Nephron (organoid): ENCODE measurements at regions not wholly inside any gene's neighbourhood (a gene's known extent, or its start where the extent isn't known, plus 50 kb on each side); places are given as distances from the start of the nearest gene placed in this dataset.

Source experiments
- H3K27ac Mint-ChIP-seq, 3 experiments: 2 replicates each; pipeline ENCODE4 v1.8.0; 2020; ENCODE audit warnings: mixed read lengths in 3 of 3, mild to moderate bottlenecking in 2 of 3, moderate library complexity in 1 of 3
- H3K27me3 Mint-ChIP-seq: 2 replicates; pipeline ENCODE4 v1.8.0; 2021; ENCODE audit warnings: low read depth, mild to moderate bottlenecking, moderate library complexity, mixed read lengths
- H3K36me3 Mint-ChIP-seq: 2 replicates; pipeline ENCODE4 v1.8.0; 2020; ENCODE audit warnings: low read depth, mixed read lengths
- H3K4me1 Mint-ChIP-seq: 2 replicates; pipeline ENCODE4 v1.8.0; 2020; ENCODE audit warnings: mixed read lengths
- H3K4me3 Mint-ChIP-seq, 3 experiments: 2 replicates each; pipeline ENCODE4 v1.8.0; 2020; ENCODE audit warnings: mild to moderate bottlenecking in 3 of 3, mixed read lengths in 3 of 3, moderate library complexity in 2 of 3
- H3K9me3 Mint-ChIP-seq: 2 replicates; pipeline ENCODE4 v1.8.0; 2020; ENCODE audit warnings: mixed read lengths
- TF ChIP-seq, protein P1 (sequence below), 3 experiments: fragments of 200-600 bp; sonication (generic); IDR thresholded peaks; one replicate each; pipeline ENCODE4 v1.5.0; 2021; ENCODE audit warnings: antibody characterized with exemption in 3 of 3; ENCODE audit not compliant: unreplicated experiment in 3 of 3

DNA sequence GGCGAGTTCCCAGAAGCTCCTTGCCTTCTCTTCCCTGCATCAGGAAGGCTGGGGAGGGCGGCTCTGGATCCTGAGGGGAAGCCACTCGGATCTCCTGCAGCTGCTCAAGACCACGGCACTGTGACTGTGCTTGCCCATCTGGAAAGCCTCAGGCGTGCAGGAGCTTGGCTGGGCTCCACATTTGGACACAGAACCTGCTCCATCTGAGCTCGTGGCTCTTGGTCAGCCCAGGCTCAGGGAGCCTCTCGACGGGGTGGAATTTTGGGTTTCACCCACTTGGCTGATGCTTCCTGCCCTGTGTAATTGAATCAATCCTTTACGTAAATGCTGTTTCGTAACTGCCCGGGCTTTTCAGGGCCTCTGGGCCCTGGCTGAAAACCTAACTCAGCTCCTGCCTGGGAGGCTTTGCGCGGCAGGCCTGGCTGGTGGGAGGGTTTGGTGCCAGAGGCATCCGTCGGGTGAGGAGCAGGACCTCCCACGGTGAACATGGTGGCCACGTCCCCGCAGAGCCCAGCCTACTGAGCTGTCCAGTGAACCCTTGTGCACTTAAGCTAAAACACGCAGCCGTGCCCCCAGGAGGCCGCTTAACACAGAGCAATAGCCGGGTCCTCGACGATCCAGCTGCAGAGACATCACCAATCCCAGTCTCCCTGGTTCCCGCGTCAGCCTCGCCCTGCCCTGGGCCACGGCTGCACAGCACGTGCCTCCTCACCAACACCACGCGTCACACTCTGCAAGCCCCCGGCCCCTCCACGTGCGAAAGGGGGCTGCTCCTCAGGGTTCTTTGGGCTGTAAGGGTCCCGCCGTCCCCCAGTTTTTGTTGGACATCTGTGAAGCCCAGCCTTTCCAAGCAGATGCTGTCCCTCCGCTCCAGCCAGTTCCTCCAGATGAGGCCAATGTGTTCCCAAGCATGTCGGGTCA is 241.0 kb downstream of the DLL1 start:
- H3K36me3 Mint-ChIP-seq, result no peaks in the 10 kb centered on the region
- peaks cover 22% of the 10 kb centered on the region for H3K27me3 Mint-ChIP-seq
- H3K4me3 Mint-ChIP-seq, result no peak overlapping the region
- peak overlapping the region in 2 of 3 experiments; percentile 29 to 68 for H3K27ac Mint-ChIP-seq
- TF ChIP-seq, protein P1, sequence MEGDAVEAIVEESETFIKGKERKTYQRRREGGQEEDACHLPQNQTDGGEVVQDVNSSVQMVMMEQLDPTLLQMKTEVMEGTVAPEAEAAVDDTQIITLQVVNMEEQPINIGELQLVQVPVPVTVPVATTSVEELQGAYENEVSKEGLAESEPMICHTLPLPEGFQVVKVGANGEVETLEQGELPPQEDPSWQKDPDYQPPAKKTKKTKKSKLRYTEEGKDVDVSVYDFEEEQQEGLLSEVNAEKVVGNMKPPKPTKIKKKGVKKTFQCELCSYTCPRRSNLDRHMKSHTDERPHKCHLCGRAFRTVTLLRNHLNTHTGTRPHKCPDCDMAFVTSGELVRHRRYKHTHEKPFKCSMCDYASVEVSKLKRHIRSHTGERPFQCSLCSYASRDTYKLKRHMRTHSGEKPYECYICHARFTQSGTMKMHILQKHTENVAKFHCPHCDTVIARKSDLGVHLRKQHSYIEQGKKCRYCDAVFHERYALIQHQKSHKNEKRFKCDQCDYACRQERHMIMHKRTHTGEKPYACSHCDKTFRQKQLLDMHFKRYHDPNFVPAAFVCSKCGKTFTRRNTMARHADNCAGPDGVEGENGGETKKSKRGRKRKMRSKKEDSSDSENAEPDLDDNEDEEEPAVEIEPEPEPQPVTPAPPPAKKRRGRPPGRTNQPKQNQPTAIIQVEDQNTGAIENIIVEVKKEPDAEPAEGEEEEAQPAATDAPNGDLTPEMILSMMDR (IDR thresholded peaks at IDR 0.05; ENCODE audit: unreplicated experiment in 3 of 3), result no peak
- H3K4me1 Mint-ChIP-seq, result peaks cover 25% of the 10 kb centered on the region
- no peaks in the 10 kb centered on the region for H3K9me3 Mint-ChIP-seq

DNA sequence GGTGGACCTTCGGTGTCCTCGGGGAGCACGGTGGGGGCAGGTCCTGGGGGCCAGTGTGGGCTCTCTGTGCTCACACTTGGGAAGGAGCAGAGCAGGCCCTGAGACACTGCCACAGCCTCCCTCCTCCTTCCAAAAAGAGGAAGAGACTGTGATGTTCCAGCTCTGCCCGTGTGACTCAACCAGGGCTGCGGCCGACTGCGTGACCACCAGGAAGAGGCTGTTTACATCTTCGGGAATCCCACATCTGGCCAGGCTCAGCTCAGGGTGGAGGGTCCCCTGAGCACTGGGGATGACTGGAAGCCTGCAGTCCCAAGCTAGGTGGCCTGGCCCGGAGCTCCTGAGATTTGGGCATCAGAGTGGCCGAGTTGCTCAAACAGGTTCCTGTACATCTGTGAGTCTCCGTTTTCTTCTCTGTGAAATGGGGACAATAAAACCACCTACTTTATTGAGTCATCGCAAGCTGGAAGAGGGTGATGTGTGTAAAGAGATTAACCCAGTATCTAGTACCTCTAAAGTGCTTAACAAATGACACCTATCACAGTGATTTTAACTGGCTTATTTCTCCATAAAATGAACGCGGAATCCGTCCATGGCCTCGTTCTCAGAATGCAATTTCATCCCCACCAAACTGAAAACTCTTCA is 242.1 kb downstream of the DLL1 start:
- no peak overlapping the region for H3K27ac Mint-ChIP-seq
- H3K4me3 Mint-ChIP-seq, result no peak overlapping the region
- no peaks in the 10 kb centered on the region for H3K9me3 Mint-ChIP-seq
- H3K36me3 Mint-ChIP-seq, result no peaks in the 10 kb centered on the region
- TF ChIP-seq, protein P1 (IDR thresholded peaks at IDR 0.05; ENCODE audit: unreplicated experiment in 3 of 3), result no peak
- peaks cover 25% of the 10 kb centered on the region for H3K4me1 Mint-ChIP-seq
- H3K27me3 Mint-ChIP-seq, result peaks cover 14% of the 10 kb centered on the region

DNA sequence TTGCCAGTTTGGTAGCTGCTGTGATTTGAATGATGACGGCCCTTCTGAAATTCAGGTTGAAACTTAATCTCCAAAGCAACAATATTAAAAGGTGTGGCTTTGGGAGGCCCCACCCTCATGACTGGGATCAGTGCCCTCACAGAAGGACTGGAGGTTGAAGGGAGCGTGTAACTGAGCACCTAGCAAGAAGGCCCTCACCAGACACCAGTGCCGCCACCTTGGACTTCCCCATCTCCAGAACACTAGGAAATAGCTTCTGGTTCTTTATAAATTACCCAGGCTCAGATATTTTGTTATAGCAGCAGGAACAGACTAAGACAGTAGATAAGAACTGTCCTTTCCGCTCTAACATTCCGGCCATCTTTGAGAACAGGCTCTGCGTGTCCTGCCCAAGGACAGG is 243.1 kb downstream of the DLL1 start:
- H3K27me3 Mint-ChIP-seq, result peaks cover 14% of the 10 kb centered on the region
- no peaks in the 10 kb centered on the region for H3K9me3 Mint-ChIP-seq
- no peaks in the 10 kb centered on the region for H3K36me3 Mint-ChIP-seq
- TF ChIP-seq, protein P1 (IDR thresholded peaks at IDR 0.05; ENCODE audit: unreplicated experiment in 3 of 3), result no peak
- peaks cover 25% of the 10 kb centered on the region for H3K4me1 Mint-ChIP-seq
- H3K4me3 Mint-ChIP-seq, result no peak overlapping the region
- no peak overlapping the region for H3K27ac Mint-ChIP-seq

DNA sequence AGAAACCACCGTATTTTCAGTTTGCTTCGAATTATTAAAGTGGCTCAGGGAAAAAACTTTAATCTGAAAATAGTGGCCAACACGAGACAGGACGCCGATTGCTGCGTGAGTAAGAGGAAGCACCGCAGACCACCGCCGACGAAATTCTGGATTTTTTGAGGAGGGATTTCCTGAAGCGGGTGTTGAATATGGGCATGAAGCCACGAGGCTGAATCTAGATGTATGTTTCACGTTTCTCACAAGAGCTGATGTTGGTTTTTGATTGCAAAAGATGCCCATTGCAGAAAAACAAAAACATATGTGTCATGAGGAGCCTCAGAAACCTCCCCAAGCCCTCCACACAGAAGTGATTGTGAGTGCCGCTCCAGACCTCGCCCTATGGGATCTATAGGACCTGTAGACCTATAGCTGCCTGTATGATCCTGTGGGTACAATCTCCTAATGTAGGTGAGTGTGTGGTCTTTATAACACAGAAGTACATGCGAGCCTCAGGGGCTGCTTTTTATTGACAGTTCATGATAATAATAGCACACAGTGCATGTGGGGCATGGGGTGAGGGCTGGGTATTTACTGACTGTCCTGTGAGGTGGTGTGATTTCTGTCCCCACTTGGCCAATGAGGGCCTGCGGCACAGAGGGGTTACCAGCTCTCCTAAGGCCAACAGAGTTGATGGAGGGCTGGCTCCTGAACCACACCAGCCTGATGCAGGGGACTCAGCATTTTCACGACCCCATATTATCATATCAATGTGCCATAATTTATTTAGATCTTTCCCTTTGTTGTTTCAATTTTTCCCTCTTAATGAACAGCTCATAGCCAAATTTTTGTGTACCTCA is 243.9 kb downstream of the DLL1 start:
- no peaks in the 10 kb centered on the region for H3K36me3 Mint-ChIP-seq

DNA sequence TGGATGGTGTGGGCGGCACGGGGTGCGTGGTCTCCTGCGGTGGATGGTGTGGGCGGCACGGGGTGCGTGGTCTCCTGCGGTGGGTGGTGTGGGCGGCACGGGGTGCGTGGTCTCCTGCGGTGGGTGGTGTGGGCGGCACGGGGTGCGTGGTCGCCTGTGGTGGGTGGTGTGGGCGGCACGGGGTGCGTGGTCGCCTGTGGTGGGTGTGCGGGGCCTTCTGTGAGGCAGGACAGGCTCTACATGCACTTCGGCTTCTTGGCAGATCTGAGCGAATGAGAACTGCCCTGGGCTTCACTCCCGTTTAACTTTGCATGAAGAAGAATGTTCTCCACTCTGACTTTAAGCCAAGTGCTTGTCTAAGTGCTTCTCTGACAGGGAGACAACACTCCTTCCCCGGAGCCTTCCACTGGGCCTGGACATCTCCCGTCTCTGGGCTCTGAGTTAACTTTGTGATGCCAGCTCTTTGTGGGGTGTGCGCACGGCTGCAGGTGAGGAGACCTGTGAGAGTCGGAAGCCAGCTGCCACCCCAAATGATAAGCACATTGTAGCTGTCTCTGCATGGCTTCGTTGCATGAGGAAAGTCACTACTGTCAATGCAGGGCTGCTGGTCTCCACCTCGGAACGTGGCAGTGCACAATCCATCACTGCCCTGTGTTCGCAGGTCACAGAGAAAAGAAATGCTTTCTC is 244.8 kb downstream of the DLL1 start:
- peaks cover 18% of the 10 kb centered on the region for H3K27me3 Mint-ChIP-seq
- TF ChIP-seq, protein P1 (IDR thresholded peaks at IDR 0.05; ENCODE audit: unreplicated experiment in 3 of 3), result no peak
- peaks cover 25% of the 10 kb centered on the region for H3K4me1 Mint-ChIP-seq
- H3K4me3 Mint-ChIP-seq, result no peak overlapping the region
- no peaks in the 10 kb centered on the region for H3K9me3 Mint-ChIP-seq
- H3K27ac Mint-ChIP-seq, result peak overlapping the region in 1 of 3 experiments; percentile 27
- no peaks in the 10 kb centered on the region for H3K36me3 Mint-ChIP-seq

More for the DNA sequence above, 243.9 kb downstream of the DLL1 start:
- TF ChIP-seq, protein P1 (IDR thresholded peaks at IDR 0.05; ENCODE audit: unreplicated experiment in 3 of 3), result no peak
- H3K27ac Mint-ChIP-seq, result peak overlapping the region in 1 of 3 experiments; percentile 27
- peaks cover 25% of the 10 kb centered on the region for H3K4me1 Mint-ChIP-seq
- no peak overlapping the region for H3K4me3 Mint-ChIP-seq
- peaks cover 16% of the 10 kb centered on the region for H3K27me3 Mint-ChIP-seq
- no peaks in the 10 kb centered on the region for H3K9me3 Mint-ChIP-seq
